ENCODE measurements at regions not wholly inside any gene's neighbourhood (a gene's known extent, or its start where the extent isn't known, plus 50 kb on each side); places are given as distances from the start of the nearest gene placed in this dataset.

DNA sequence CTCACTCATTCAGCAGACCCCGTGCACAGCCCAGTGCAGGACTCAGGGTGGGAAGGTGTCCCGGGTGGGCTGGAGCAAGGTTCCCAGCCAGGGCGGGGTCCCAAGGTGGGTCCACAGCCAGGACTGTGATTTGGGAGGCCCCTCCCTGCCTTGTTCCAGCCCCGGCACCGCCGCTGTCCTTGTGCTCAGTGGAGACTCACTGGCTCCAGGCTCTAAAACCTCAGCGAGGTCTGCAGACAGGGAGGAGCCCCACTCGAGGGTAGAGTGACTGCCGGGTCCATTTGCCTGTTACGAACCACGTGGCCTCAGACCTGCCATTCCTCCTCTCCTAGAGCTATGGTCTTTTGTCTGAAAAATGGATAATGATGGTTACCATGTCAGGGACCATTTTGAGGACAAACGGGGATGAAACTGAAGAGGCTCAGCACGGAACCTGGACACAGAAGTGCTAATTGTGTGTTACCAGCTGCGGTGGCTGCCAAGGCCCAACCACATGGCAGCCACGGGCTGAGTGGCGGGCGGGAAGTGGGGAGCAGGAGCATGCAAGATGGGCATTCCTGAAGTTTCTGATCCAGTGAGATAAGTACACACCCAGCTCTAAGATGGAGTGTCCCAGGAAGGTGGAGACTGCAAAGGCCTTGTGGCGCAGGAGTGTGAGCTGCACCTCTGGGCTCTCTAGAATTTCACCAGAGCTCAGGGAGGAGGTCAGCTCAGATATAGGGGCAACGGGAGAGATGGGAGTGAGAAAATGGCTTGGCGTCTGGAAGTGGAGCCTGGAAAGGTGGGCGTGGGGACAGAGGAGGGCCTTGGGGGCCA, 317.6 kb downstream of the SEC14L1 start:
- DNase-seq (ENCODE audit: low spot score), result no peak

DNA sequence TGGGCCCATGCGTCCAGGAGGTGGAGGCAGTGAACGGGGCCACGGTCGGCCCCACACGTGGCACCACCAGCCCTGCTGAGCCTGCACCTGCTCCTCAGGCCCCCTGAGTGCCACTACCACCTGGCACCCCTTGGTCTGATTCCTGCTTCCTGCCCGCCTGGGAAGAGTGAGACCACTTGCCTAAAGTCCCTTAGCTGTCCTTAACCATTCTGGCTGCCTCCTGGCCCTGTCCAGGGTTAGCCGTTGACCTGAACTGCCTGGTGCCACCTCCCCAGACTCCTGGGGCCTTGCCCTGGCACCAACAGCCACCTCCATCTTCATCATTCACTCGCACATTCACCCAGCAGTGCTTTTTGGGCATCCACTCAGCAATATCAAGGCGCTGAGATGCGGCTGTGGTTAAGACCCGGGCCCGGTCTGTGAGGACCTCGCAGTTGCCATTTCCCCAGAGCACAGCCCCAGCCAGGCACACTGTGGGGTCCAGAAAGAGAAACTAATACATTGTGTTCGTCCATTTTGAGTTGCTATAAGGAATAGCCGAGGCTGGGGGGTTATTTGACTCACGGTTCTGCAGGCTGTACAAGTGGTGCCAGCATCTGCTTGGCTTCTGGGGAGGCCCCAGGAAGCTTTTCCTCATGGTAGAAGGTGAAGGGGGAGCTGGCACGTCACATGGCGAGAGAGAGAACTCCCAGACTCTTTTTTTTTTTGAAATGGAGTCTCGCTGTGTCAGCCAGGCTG, 318.4 kb downstream of the SEC14L1 start:
- no peak for DNase-seq (ENCODE audit: low spot score)

DNA sequence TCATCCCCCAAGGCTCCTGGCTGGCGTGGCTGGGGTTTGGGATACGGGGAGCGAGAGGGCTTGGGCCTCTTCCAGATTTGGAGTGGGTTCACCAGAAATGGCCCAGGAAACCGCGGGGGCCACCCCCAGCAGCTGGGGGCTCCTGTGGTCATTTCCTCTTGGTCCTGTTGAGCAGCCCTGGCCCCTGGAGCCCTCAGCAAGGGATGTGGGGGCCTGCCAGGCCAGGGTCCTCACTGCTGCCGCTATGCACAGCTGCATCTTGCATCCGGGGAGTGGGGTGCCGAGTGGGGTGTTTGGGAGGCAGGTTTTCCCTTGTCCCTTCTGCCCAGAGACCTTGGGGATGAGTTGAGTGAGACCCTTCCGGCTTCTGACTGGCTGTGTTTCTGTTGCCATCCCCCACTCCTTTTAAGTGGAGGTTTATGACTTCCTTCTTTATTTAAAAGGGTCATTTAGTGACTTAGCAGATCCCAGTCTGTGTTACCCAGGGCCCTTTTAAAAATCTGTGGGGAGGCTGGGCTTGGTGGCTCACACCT, 319.8 kb downstream of the SEC14L1 start:
- DNase-seq (ENCODE audit: low spot score), result no peak

DNA sequence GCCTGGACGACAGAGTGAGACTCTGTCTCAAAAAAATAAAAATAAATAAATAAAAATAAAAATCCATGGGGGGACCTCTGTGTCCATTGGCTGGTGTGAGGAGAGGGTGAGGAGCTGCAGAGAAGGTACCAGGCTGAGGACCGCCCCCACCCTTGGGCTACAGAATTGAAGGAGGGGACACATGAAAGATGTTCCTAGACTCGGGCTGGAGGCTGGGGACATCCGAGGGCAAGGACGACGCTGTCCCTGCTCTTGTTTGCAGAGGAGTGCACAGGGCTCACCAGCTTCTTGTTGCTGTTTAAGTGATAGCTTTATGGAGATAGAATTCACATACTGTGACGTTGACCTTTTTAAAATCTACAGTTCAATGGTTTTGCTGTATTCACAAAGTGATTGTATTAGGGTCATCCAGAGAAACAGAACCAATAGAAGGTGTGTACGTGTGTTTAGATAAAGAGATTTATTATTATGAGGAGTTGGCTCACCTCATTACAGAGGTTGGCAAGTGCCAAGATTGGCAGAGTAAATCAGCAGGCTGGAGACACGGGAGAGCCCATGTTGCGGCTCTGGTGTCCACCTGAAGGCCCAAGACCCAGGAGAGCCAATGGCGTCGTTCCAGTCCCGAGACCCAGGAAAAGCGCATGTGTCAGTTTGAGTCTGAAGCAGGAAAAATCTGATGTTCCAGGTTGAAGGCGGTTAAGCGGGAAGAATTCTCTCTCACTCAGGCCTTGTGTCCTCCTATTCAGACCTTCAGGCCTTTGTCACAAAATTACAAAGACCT, 320.7 kb downstream of the SEC14L1 start:
- DNase-seq (ENCODE audit: low spot score), result no peak

DNA sequence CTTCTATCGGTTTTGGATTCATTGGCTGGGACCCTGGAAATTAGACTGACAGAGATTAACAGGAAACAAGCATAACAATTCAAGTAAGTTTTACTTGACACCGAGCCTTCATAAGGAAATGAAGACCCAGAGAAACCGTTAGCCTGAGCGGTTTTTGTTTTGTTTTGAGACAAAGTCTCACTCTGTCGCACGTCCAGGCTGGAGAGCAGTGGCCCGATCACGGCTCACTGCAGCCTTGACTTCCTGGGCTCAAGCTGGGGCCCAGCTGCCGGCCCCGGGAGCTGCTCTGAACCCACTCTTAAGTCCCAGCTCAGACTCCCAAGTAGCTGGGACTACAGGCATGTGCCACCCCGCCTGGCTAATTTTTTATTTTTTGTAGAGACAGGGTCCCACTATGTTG, 321.3 kb downstream of the SEC14L1 start:
- DNase-seq (ENCODE audit: low spot score), result no peak

DNA sequence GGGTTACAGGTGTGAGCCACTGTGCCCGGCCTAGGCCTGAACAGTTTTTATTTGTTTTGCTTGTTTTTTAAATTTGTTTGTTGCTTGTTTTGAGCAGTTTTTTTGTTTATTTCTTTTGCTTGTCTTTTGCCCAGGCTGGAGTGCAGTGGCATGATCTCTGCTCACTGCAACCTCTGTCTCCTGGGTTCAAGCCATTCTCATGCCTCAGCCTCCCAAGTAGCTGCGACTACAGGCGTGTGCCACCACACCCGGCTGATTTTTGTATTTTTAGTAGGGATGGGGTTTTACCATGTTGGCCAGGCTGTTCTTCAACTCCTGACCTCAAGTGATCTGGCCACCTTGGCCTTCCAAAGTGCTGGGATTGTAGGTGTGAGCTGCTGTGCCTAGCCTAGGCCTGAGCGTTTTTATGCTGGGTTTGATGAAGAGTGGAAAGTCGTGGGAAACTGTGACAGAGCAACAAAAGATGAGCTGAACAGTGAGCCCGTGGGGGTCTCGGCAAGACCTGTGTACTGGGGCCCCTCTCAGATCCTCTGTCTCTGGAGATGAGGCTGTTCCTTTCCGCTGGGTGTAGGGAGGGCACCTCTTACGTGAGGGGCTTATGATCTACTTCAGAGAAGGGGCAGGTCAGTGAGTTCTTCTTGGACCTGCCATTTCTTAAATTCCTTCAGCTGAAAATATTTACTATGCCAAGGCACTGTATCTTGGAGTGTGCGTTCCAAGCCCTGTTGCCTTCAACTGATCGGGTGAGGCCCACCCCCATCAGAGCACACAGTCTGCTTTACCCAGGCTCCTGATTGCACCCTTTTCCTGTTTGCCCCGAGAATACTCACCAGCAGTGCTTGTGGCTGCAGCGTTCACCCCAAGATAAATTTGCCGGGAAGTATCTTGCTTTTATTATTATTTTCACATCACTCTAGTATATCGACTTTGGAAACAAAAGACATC, 322.1 kb downstream of the SEC14L1 start:
- no peak for DNase-seq (ENCODE audit: low spot score)

DNA sequence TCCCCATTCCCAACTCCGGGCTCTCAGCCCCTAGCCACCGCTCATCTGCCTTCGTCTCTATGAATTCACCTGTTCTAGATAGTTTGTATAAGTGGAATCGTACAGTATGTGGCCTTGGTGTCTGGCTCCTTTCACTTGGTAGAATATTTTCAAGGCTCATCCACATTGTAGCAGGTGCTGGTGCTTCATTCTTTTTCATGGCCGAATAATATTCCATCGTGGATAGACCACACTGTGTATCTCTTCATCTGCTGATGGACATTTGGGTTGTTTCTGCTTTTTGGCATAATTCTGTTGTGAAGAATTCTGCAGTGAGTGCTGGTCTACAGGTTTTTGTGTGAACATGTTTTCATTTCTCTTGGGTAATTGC, 324.2 kb downstream of the SEC14L1 start:
- DNase-seq (ENCODE audit: low spot score), result no peak

DNA sequence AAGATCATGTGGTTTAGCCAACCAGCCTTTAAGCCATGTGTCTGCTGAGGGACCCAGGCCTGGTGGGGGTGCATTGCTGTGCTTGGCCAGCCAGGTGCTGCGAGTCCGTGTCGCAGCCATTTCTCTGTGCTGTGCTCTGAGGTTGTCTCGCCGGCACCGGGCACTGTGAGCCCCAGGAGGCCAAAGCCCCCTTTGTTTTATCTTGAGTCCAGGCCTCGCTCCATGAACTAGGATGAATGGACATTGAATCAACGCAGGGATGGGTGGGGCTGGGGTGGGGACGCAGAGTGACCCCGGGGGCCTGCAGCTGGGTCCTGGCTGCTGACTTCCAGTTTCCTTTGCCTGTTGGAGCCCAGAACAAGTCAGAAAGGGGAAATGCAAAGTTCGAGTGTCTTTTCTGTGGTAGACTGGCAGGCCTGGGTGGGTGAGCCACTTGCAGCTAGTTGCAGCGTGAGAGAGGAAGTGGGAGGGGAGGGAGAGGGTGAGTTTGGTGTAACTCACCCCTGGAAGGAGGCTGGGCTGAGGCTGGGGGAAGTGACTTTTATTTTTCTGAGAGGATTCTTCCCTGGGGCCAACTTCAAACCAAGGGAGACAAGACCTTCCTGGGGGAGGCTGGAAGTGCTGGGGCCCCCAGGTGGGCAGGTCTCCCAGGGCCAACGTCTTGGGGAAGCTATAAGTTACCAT, 324.7 kb downstream of the SEC14L1 start:
- no peak for DNase-seq (ENCODE audit: low spot score)

DNA sequence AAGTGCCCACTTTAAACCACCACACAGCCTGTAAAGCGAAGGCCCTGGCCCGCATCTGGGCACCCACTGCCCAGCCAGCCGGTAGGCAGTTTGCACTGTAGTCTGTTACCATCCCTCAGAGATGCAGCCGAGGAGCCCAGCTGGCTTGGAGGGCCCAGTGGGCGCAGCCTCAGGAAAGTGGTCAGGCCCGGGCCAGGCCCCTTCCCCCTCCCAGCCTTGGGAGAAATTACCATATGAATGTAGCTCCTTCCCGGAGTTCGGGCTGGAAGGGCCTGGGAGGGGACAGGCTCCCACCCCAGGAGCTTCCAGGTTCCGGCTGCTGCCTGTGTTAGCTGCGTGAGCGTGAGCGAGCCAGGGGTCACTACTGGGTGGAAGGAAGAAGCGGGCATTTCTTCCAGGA, 325.4 kb downstream of the SEC14L1 start:
- DNase-seq (ENCODE audit: low spot score), result no peak

DNA sequence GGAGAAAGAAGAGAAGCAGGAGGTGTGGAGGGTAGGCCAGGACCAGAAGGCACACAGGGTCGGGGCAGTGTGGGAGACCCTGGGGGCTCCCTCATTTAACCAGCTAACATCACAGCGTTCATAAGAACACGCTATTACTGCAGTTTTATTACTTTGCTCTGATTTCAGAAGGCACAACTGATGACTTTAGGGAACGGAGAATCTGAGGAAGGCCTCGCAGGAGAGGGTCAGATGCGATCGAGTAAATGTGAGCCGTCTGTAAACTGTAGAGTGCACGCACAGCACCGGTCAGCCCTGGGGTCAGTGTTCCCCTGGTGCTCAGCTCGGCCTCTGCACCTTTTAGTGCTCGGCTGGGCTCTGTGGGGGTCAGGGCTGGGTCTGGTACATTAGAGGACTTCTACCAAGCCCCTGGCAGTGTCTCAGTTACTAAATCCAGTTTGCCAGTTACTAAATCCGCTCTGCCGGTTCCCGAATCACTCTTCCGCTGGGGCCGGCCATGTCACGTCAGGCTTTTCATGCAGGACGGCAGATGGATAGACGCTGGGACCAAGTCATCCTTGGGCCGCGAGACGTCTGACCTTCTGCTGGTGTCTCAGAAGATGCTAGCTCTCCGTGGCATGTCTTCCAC, 325.9 kb downstream of the SEC14L1 start:
- no peak for DNase-seq (ENCODE audit: low spot score)

DNA sequence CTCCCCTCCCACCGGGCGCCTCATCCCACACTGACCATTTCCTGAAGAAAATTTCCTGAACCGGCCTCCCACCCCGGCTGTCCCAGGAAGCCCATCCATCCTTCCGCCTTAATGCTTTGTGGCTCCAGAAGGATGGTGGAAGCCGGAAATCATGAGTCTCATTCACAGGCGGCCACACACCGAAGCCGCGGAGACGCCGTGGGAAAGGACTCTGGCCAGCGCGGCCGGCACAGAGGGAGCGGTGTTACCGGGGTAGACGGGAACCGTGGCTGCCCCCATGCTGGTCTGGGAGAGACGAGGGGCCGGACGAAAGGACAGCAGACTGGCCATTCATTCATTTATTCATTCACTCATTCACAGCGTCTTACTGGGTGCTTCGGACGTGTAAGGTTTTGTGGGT, 326.8 kb downstream of the SEC14L1 start:
- no peak for DNase-seq (ENCODE audit: low spot score)

DNA sequence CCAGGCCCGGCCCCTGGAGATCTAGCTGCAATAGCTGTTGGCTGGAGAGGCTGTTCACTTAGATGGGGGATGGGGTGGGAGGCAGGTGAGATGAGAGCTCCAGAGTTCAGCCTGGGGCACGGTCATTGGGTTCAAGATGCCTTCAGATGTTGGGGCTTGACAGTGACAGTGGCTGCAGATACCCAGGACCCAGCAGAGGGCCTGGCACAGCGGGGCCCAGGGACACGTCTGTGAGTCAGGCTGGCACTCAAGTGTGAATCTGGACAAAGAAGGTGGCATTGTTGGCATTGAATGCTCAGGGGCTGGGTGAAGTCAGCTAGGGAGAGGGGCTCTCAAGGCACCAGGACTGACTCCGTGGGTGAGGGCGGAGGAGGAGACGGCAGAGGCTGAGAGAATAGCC, 328.1 kb downstream of the SEC14L1 start:
- no peak for DNase-seq (ENCODE audit: low spot score)

DNA sequence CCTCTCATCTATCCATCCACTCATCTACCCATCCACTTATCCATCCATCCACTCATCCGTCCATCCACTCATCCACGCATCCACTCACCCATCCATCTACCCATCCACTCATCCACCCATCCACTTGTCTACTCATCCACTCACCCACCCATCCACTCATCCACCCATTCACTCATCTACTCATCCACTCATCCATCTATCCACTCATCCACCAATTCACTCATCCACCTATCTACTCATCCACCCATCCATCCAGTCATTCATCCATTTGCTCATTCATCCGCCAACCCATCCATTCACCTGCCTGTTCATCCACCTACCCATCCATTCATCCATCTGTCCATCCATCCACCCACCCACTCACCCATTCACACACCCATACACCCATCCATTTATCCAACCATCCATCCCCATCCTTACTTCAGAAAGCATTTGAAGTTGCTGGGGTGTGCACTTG, 329.6 kb downstream of the SEC14L1 start:
- DNase-seq (ENCODE audit: low spot score), result no peak

DNA sequence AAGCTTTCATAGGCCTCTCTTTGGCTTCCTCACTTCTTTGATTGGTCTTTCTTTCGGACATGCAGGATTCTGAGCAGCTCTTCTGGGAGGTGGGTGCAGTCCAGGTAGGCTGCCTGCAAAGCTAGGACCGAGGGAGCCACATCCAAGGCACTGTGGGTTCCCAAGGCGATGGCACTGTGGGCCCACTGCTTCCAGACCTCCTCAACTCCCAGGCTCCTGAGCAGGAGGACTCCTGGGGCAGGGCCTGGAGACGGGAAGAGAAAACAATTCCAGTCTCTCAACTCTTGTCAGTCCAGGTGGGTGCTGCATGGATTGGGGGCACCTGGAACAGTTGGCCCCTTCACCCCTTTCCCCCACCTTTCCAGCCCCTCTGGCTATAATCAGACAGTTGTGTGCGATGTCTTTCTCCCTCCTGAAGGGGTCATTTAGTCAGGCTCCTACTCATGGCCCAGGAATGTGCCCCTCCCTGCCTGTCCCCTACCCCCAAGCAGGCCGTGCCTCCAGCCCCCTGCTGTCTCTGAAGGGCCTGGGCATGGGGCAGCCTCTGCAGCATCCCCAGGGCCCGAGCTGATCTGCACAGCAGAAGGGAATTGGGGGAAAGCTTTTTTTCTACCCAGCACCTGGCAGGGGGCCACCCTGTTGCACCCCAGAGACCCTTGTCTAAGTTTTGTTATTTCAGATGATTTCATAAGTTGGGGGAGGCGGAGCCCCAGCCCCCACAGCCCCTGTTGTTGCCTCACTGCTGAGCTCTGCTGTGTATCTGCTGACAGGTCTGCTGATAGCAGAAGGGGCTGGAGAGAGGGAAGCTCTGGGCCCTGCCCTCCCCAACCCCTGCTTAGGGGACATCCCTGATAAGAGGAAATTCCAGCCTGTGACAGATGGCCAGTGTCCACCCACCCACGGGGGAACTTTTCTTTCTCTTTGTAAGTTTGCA, 330.3 kb downstream of the SEC14L1 start:
- DNase-seq (ENCODE audit: low spot score), result no peak

DNA sequence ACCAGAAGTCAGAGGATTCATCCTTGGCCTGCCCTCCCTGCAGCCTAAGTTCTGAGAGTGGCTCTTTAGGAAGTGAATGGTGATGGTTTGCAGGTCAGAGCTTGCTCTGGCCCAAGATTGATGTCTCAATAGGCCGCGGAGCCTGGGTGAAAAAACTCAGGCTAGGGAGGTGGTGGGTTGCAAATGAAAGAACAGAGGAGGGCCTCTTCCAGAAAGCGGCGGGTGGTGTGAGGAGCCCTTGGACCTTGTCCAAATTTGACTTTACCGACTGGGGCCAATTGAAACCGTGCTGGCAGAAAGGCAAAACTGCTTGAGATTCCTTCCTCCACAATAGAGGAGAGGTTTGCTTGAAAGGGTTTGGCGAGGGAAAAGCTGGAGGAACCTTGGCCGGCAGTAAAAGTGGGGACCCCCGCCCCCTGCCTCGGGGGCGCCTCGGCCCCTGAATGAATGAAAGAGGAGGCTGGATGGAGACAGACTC, 331.3 kb downstream of the SEC14L1 start:
- no peak for DNase-seq (ENCODE audit: low spot score)

DNA sequence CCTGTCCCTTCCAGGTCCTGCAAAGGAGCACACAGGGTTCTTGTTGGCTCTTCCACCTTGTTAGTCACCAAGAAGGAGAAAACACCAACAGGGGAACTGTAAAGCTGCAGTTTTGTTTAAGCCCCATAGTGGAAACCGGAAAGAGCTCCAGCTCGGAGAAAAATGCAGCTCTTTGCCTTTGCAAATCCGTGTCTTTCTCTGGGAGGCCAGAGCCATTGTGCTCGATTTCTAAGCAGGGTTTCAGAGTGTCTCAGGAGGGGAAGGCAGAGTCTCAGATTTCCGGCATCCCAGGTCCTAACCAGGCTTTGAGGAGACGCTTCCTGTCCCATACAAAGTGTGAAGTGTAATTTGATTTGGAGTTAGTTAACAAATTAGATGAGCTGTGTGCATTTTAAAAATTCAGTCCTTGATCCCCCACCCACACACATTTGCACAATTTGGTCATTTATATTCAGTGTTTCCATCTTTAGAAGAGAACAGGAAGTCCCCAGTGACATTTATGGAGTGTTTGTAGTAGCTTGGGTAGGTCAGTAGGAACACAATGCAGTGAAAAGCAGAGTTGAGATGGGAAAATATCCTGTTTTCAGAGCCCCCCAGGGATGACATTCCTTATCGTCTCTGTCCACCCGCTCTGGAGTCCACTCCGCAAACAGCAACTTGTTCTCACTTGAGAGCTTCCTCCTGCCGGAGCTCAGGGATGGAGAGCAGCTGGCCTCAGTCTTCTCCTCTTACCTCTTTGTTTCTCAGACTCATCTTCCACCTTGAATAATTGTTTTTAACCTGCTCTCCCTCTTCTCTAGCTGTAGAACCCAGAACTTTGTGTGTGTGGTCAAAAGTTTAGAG, 331.9 kb downstream of the SEC14L1 start:
- no peak for DNase-seq (ENCODE audit: low spot score)

DNA sequence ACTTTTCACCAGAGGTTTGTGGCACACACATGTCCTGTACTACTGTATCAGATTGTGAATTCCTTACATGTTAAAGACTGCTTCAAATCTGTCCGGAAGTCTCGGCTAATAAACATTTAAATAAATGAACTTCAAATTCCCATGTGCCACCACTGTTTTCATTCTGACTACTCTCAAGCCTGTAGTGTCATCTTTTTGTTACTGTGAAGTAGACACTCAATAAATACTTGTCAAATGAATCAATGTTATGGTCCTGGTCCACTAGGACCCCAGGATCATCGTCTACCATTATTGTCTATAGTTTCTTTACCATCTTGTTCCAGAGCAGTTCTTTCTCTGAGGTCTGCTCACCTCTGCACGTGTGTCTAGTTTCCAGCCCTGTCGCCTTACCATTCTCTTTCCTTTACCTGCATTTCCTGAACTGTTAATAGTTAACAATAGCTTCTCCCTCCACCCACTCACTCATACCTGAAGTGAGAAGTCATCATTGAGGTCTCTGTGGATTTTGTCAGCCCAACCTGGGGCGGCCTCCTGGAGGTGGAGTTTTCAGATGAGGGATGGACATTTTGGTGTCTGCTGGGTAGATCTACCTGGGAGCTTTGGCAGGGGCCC, 333.0 kb downstream of the SEC14L1 start:
- peak; percentile 91 for DNase-seq (ENCODE audit: low spot score)

Measured in SW480 (cell line).